ENCODE measurements at regions not wholly inside any gene's neighbourhood (a gene's known extent, or its start where the extent isn't known, plus 50 kb on each side); places are given as distances from the start of the nearest gene placed in this dataset.

- ChIA-PET CTCF (no interaction called here), POLR2A (no interaction called here)
- Mint-ChIP-seq H3K27ac (no peak overlapping the region), H3K4me1 (no peaks in the 10 kb centered on the region), H3K4me3 (no peak overlapping the region), H3K9me3 (peaks cover 7% of the 10 kb centered on the region), H3K27me3 (no peaks in the 10 kb centered on the region), H3K36me3 (ENCODE audit: low read depth) (no peaks in the 10 kb centered on the region)
- no peak for DNase-seq
These were observed 100.2 kb downstream of the IRX1 start for GRCh38 chr5:3695818-3696217.

GRCh38 chr5:3698412-3698811 lies 102.8 kb downstream of the IRX1 start:
- H3K27ac Mint-ChIP-seq: no peak overlapping the region
- peaks cover 7% of the 10 kb centered on the region for H3K9me3 Mint-ChIP-seq
- H3K4me3 Mint-ChIP-seq: no peak overlapping the region
- ChIA-PET POLR2A (no interaction called here), CTCF (no interaction called here)
- no peaks in the 10 kb centered on the region for H3K36me3 Mint-ChIP-seq (ENCODE audit: low read depth)
- H3K4me1 Mint-ChIP-seq: no peaks in the 10 kb centered on the region
- H3K27me3 Mint-ChIP-seq: no peaks in the 10 kb centered on the region
- DNase-seq: no peak

GRCh38 chr5:3701694-3702093 lies 106.1 kb downstream of the IRX1 start:
- POLR2A ChIA-PET: no interaction called here

GRCh38 chr5:3704661-3705060 lies 109.0 kb downstream of the IRX1 start:
- no peak overlapping the region for H3K27ac Mint-ChIP-seq
- no peaks in the 10 kb centered on the region for H3K4me1 Mint-ChIP-seq
- peaks cover 6% of the 10 kb centered on the region for H3K9me3 Mint-ChIP-seq
- DNase-seq: no peak
- no peaks in the 10 kb centered on the region for H3K27me3 Mint-ChIP-seq
- ChIA-PET POLR2A (no interaction called here), CTCF (no interaction called here)
- H3K4me3 Mint-ChIP-seq: no peak overlapping the region
- no peaks in the 10 kb centered on the region for H3K36me3 Mint-ChIP-seq (ENCODE audit: low read depth)

More at GRCh38 chr5:3701694-3702093, 106.1 kb downstream of the IRX1 start:
- Mint-ChIP-seq H3K9me3 (peaks cover 3% of the 10 kb centered on the region), H3K4me1 (no peaks in the 10 kb centered on the region), H3K4me3 (no peak overlapping the region), H3K27ac (no peak overlapping the region), H3K36me3 (ENCODE audit: low read depth) (no peaks in the 10 kb centered on the region), H3K27me3 (no peaks in the 10 kb centered on the region)
- CTCF ChIA-PET: no interaction called here
- no peak for DNase-seq

GRCh38 chr5:3709068-3709716 lies 113.6 kb downstream of the IRX1 start:
- Mint-ChIP-seq H3K4me1 (no peaks in the 10 kb centered on the region), H3K27me3 (no peaks in the 10 kb centered on the region), H3K27ac (no peak overlapping the region), H3K4me3 (no peak overlapping the region), H3K36me3 (ENCODE audit: low read depth) (no peaks in the 10 kb centered on the region), H3K9me3 (peaks cover 11% of the 10 kb centered on the region)
- ChIA-PET POLR2A (no interaction called here), CTCF (no interaction called here)
- no peak for DNase-seq

GRCh38 chr5:3709717-3710348 lies 114.2 kb downstream of the IRX1 start:
- POLR2A ChIA-PET: no interaction called here
- no peak for DNase-seq
- H3K27me3 Mint-ChIP-seq: no peaks in the 10 kb centered on the region
- CTCF ChIA-PET: no interaction called here
- no peaks in the 10 kb centered on the region for H3K36me3 Mint-ChIP-seq (ENCODE audit: low read depth)
- H3K4me3 Mint-ChIP-seq: no peak overlapping the region
- no peak overlapping the region for H3K27ac Mint-ChIP-seq
- no peaks in the 10 kb centered on the region for H3K4me1 Mint-ChIP-seq
- H3K9me3 Mint-ChIP-seq: peaks cover 11% of the 10 kb centered on the region

- H3K36me3 Mint-ChIP-seq (ENCODE audit: low read depth): no peaks in the 10 kb centered on the region
- no peak overlapping the region for H3K4me3 Mint-ChIP-seq
- H3K27me3 Mint-ChIP-seq: no peaks in the 10 kb centered on the region
- no peaks in the 10 kb centered on the region for H3K4me1 Mint-ChIP-seq
- no peak overlapping the region for H3K27ac Mint-ChIP-seq
- CTCF ChIA-PET: interaction anchor here (0.7 kb wide), 1 partner anchor 120 kb away, joined by 3 read pairs; no protein-coding TSS in a partner anchor
- POLR2A ChIA-PET: no interaction called here
- peaks cover 11% of the 10 kb centered on the region for H3K9me3 Mint-ChIP-seq
- no peak for DNase-seq
These were observed 119.4 kb downstream of the IRX1 start for GRCh38 chr5:3715062-3715461.

GRCh38 chr5:3729631-3730030 lies 134.0 kb downstream of the IRX1 start:
- H3K4me3 Mint-ChIP-seq: no peak overlapping the region
- POLR2A ChIA-PET: no interaction called here
- H3K9me3 Mint-ChIP-seq: peaks cover 5% of the 10 kb centered on the region
- no peaks in the 10 kb centered on the region for H3K4me1 Mint-ChIP-seq
- no peak overlapping the region for H3K27ac Mint-ChIP-seq
- H3K36me3 Mint-ChIP-seq (ENCODE audit: low read depth): no peaks in the 10 kb centered on the region
- DNase-seq: no peak
- no peaks in the 10 kb centered on the region for H3K27me3 Mint-ChIP-seq
- CTCF ChIA-PET: no interaction called here

GRCh38 chr5:3734632-3735031 lies 139.0 kb downstream of the IRX1 start:
- Mint-ChIP-seq H3K4me3 (no peak overlapping the region), H3K27me3 (no peaks in the 10 kb centered on the region), H3K27ac (no peak overlapping the region), H3K36me3 (ENCODE audit: low read depth) (no peaks in the 10 kb centered on the region), H3K4me1 (no peaks in the 10 kb centered on the region), H3K9me3 (peaks cover 8% of the 10 kb centered on the region)
- ChIA-PET CTCF (no interaction called here), POLR2A (no interaction called here)
- no peak for DNase-seq

- CTCF ChIA-PET: no interaction called here
- DNase-seq: no peak
- Mint-ChIP-seq H3K27me3 (no peaks in the 10 kb centered on the region), H3K4me1 (no peaks in the 10 kb centered on the region), H3K27ac (no peak overlapping the region), H3K9me3 (peaks cover 10% of the 10 kb centered on the region), H3K36me3 (ENCODE audit: low read depth) (no peaks in the 10 kb centered on the region), H3K4me3 (no peak overlapping the region)
- POLR2A ChIA-PET: no interaction called here
These were observed 140.8 kb downstream of the IRX1 start for GRCh38 chr5:3736466-3736865.

- peaks cover 13% of the 10 kb centered on the region for H3K9me3 Mint-ChIP-seq
- no peak for DNase-seq
- no peaks in the 10 kb centered on the region for H3K36me3 Mint-ChIP-seq (ENCODE audit: low read depth)
- no peaks in the 10 kb centered on the region for H3K4me1 Mint-ChIP-seq
- no peak overlapping the region for H3K27ac Mint-ChIP-seq
- CTCF ChIA-PET: no interaction called here
- POLR2A ChIA-PET: no interaction called here
- no peak overlapping the region for H3K4me3 Mint-ChIP-seq
- H3K27me3 Mint-ChIP-seq: no peaks in the 10 kb centered on the region
These were observed 141.3 kb downstream of the IRX1 start for GRCh38 chr5:3736926-3737325.

GRCh38 chr5:3738919-3739318 lies 143.3 kb downstream of the IRX1 start:
- Mint-ChIP-seq H3K27me3 (no peaks in the 10 kb centered on the region), H3K36me3 (ENCODE audit: low read depth) (no peaks in the 10 kb centered on the region), H3K27ac (no peak overlapping the region), H3K4me1 (no peaks in the 10 kb centered on the region), H3K4me3 (no peak overlapping the region), H3K9me3 (peaks cover 16% of the 10 kb centered on the region)
- no peak for DNase-seq
- ChIA-PET CTCF (no interaction called here), POLR2A (no interaction called here)

GRCh38 chr5:3740546-3741373 lies 145.1 kb downstream of the IRX1 start:
- H3K27ac Mint-ChIP-seq: no peak overlapping the region
- no peaks in the 10 kb centered on the region for H3K4me1 Mint-ChIP-seq
- H3K4me3 Mint-ChIP-seq: no peak overlapping the region
- ChIA-PET POLR2A (no interaction called here), CTCF (no interaction called here)
- no peaks in the 10 kb centered on the region for H3K27me3 Mint-ChIP-seq
- no peaks in the 10 kb centered on the region for H3K36me3 Mint-ChIP-seq (ENCODE audit: low read depth)
- peaks cover 17% of the 10 kb centered on the region for H3K9me3 Mint-ChIP-seq
- no peak for DNase-seq

GRCh38 chr5:3741374-3741770 lies 145.7 kb downstream of the IRX1 start:
- POLR2A ChIA-PET: no interaction called here

More at GRCh38 chr5:3741374-3741770, 145.7 kb downstream of the IRX1 start:
- H3K4me1 Mint-ChIP-seq: no peaks in the 10 kb centered on the region
- no peaks in the 10 kb centered on the region for H3K27me3 Mint-ChIP-seq
- no peak overlapping the region for H3K4me3 Mint-ChIP-seq
- no peaks in the 10 kb centered on the region for H3K36me3 Mint-ChIP-seq (ENCODE audit: low read depth)
- no peak for DNase-seq
- CTCF ChIA-PET: no interaction called here
- no peak overlapping the region for H3K27ac Mint-ChIP-seq
- peaks cover 17% of the 10 kb centered on the region for H3K9me3 Mint-ChIP-seq

Data from activated CD4-positive, alpha-beta memory T cell treated with anti-CD3 and anti-CD28 coated beads, Interleukin-2, amount 10 ng/mL, durations not matched to agents 7 days and 5 days (primary cell).